DMS 273 (cell line): ENCODE measurements at regions not wholly inside any gene's neighbourhood (a gene's known extent, or its start where the extent isn't known, plus 50 kb on each side); places are given as distances from the start of the nearest gene placed in this dataset.
"Not testable (repeated sequence)": the region's sequence is repeated elsewhere in the genome, so short reads cannot be mapped to it uniquely, and the experiment has no call there.

Source experiments
- DNase-seq: peaks from one replicate; lab custom pipeline; 2025; ENCODE audit not compliant: unreplicated experiment; lab: John Stamatoyannopoulos, UW

GRCh38 chr7:79786187-79786586 lies 332.7 kb upstream of the MAGI2 start:
- DNase-seq, result no peak

- no peak for DNase-seq
Observed at GRCh38 chr7:79785556-79785955, 332.1 kb upstream of the MAGI2 start.

GRCh38 chr7:79782906-79783305 lies 329.4 kb upstream of the MAGI2 start:
- DNase-seq, result no peak

- DNase-seq, result peak; percentile 34
Observed at GRCh38 chr7:79782256-79782655, 328.8 kb upstream of the MAGI2 start.

GRCh38 chr7:79781716-79782115 lies 328.2 kb upstream of the MAGI2 start:
- DNase-seq, result no peak

GRCh38 chr7:79778786-79779770 lies 325.6 kb upstream of the MAGI2 start:
- no peak for DNase-seq

GRCh38 chr7:79775911-79776310 lies 322.4 kb upstream of the MAGI2 start:
- DNase-seq, result no peak

- DNase-seq, result no peak
Observed at GRCh38 chr7:79774150-79774549, 320.7 kb upstream of the MAGI2 start.

GRCh38 chr7:79770970-79771369 lies 317.5 kb upstream of the MAGI2 start:
- no peak for DNase-seq

GRCh38 chr7:79770063-79770462 lies 316.6 kb upstream of the MAGI2 start:
- no peak for DNase-seq

- DNase-seq, result not testable (repeated sequence)
Observed at GRCh38 chr7:79767876-79768560, 314.6 kb upstream of the MAGI2 start.

GRCh38 chr7:79767192-79767591 lies 313.7 kb upstream of the MAGI2 start:
- DNase-seq, result not testable (repeated sequence)

GRCh38 chr7:79761876-79762429 lies 308.5 kb upstream of the MAGI2 start:
- DNase-seq, result peak; percentile 40

- DNase-seq, result not testable (repeated sequence)
Observed at GRCh38 chr7:79750941-79751340, 297.5 kb upstream of the MAGI2 start.

- DNase-seq, result no peak
Observed at GRCh38 chr7:79749856-79750255, 296.4 kb upstream of the MAGI2 start.

- DNase-seq, result peak; percentile 19
Observed at GRCh38 chr7:79741684-79742083, 288.2 kb upstream of the MAGI2 start.

- DNase-seq, result no peak
Observed at GRCh38 chr7:79740076-79740475, 286.6 kb upstream of the MAGI2 start.

GRCh38 chr7:79739036-79739709 lies 285.7 kb upstream of the MAGI2 start:
- not testable (repeated sequence) for DNase-seq

- DNase-seq, result no peak
Observed at GRCh38 chr7:79736418-79736817, 283.0 kb upstream of the MAGI2 start.

GRCh38 chr7:79735012-79735411 lies 281.5 kb upstream of the MAGI2 start:
- DNase-seq, result no peak

- DNase-seq, result no peak
Observed at GRCh38 chr7:79734181-79734580, 280.7 kb upstream of the MAGI2 start.
